ENCODE measurements at regions not wholly inside any gene's neighbourhood (a gene's known extent, or its start where the extent isn't known, plus 50 kb on each side); places are given as distances from the start of the nearest gene placed in this dataset.

- no peaks in the 10 kb centered on the region for H3K27me3 ChIP-seq
- intact Hi-C loops (cut with DNase I) = no loop called here
- no peaks in the 10 kb centered on the region for H3K4me1 ChIP-seq
- 83 to 86% methylated on average over 14 of the region's 14 CpGs for WGBS, 2 donors
- H3K36me3 ChIP-seq (replicated peaks in 1 of 2; ENCODE audit: insufficient read depth in 1 of 2, low read depth in 2 of 2) = no peaks in the 10 kb centered on the region
- no peak overlapping the region for H3K27ac ChIP-seq
- TF ChIP-seq CTCF (IDR thresholded peaks at IDR 0.05) = no peak
- no peak for TF ChIP-seq POLR2A (IDR thresholded peaks at IDR 0.05)
- ATAC-seq = no peak
- no peaks in the 10 kb centered on the region for H3K9me3 ChIP-seq
- no peak overlapping the region for H3K4me3 ChIP-seq
- DNase-seq = no peak
These were observed 144.1 kb upstream of the HES1 start for GRCh38 chr3:193991666-193992424.

GRCh38 chr3:193992425-193993037 is 143.4 kb upstream of the HES1 start:
- ATAC-seq (no peak), DNase-seq (no peak)
- Histone ChIP-seq H3K4me1 (peaks cover 3% of the 10 kb centered on the region), H3K27me3 (no peaks in the 10 kb centered on the region), H3K9me3 (no peaks in the 10 kb centered on the region), H3K36me3 (replicated peaks in 1 of 2; ENCODE audit: insufficient read depth in 1 of 2, low read depth in 2 of 2) (no peaks in the 10 kb centered on the region), H3K4me3 (no peak overlapping the region), H3K27ac (no peak overlapping the region)
- no peak for TF ChIP-seq CTCF (IDR thresholded peaks at IDR 0.05)
- TF ChIP-seq POLR2A (IDR thresholded peaks at IDR 0.05) = no peak
- intact Hi-C loops (cut with DNase I) = no loop called here
- 69 to 79% methylated on average over 2 of the region's 2 CpGs for WGBS, 2 donors

GRCh38 chr3:193996221-193996620 is 139.7 kb upstream of the HES1 start:
- Histone ChIP-seq H3K9me3 (no peaks in the 10 kb centered on the region), H3K4me3 (no peak overlapping the region), H3K27ac (no peak overlapping the region), H3K4me1 (peaks cover 11% of the 10 kb centered on the region), H3K27me3 (no peaks in the 10 kb centered on the region), H3K36me3 (replicated peaks in 1 of 2; ENCODE audit: insufficient read depth in 1 of 2, low read depth in 2 of 2) (no peaks in the 10 kb centered on the region)
- ATAC-seq = no peak
- TF ChIP-seq CTCF (IDR thresholded peaks at IDR 0.05) (no peak), POLR2A (IDR thresholded peaks at IDR 0.05) (no peak)
- intact Hi-C loops (cut with DNase I) = no loop called here
- WGBS, 2 donors = 93% methylated on average over 5 to 7 of the region's 7 CpGs
- no peak for DNase-seq

- peaks cover 11% of the 10 kb centered on the region for H3K4me1 ChIP-seq
- WGBS, 2 donors = 88 to 93% methylated on average over 6 of the region's 6 CpGs
- H3K27me3 ChIP-seq = no peaks in the 10 kb centered on the region
- no peak overlapping the region for H3K4me3 ChIP-seq
- ATAC-seq (no peak), DNase-seq (no peak)
- H3K27ac ChIP-seq = no peak overlapping the region
- H3K36me3 ChIP-seq (replicated peaks in 1 of 2; ENCODE audit: insufficient read depth in 1 of 2, low read depth in 2 of 2) = no peaks in the 10 kb centered on the region
- intact Hi-C loops (cut with DNase I) = no loop called here
- no peaks in the 10 kb centered on the region for H3K9me3 ChIP-seq
- TF ChIP-seq POLR2A (IDR thresholded peaks at IDR 0.05) (no peak), CTCF (IDR thresholded peaks at IDR 0.05) (no peak)
These were observed 139.3 kb upstream of the HES1 start for GRCh38 chr3:193996641-193997089.
